GM12892 (cell line): ENCODE measurements at regions not wholly inside any gene's neighbourhood (a gene's known extent, or its start where the extent isn't known, plus 50 kb on each side); places are given as distances from the start of the nearest gene placed in this dataset.

Experiments
- POLR2A ChIP-seq: IDR thresholded peaks from 2 replicates; pipeline ENCODE4 v1.6.1; 2011; ENCODE audit warnings: low read depth, low read length, control low read depth
- POLR2AphosphoS5 ChIP-seq: IDR thresholded peaks from 2 replicates; pipeline ENCODE4 v1.6.1; 2011; ENCODE audit warnings: low read depth, low read length, control low read depth

- TF ChIP-seq POLR2A (no peak), POLR2AphosphoS5 (no peak)
These were observed 128.2 kb upstream of the CDH4 start for GRCh38 chr20:61123751-61124368.
